ENCODE measurements at regions not wholly inside any gene's neighbourhood (a gene's known extent, or its start where the extent isn't known, plus 50 kb on each side); places are given as distances from the start of the nearest gene placed in this dataset.

DNA sequence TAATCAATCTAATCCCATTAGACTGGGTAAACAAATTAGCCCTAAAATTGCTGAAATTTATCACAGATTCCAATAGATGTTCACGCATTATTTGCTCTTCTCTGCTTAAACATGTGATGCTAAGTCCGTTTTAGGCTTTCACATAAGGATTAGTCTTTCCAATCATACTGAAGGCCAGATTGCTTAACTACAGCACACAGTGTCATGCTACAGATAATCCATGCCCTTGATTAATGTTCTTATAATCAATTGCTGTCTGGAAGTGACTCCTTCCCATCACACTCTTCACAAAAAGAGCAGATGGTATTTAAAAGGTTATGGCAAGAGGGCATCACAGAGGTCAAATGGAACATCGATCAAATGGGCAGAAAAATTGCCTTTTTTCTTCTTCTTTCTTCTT is 471.5 kb upstream of the ROBO1 start:
- Histone ChIP-seq H3K36me3 (no peaks in the 10 kb centered on the region), H3K4me3 (no peak overlapping the region), H3K9me3 (no peaks in the 10 kb centered on the region), H3K27me3 (no peaks in the 10 kb centered on the region), H3K4me1 (no peaks in the 10 kb centered on the region), H3K27ac (no peak overlapping the region)
- DNase-seq: no peak
- TF ChIP-seq CTCF (IDR thresholded peaks at IDR 0.05) (no peak), POLR2A (IDR thresholded peaks at IDR 0.05) (no peak)

- no peak for DNase-seq
- Histone ChIP-seq H3K36me3 (no peaks in the 10 kb centered on the region), H3K4me1 (no peaks in the 10 kb centered on the region), H3K4me3 (no peak overlapping the region), H3K27me3 (no peaks in the 10 kb centered on the region), H3K27ac (no peak overlapping the region), H3K9me3 (no peaks in the 10 kb centered on the region)
- TF ChIP-seq POLR2A (IDR thresholded peaks at IDR 0.05) (no peak), CTCF (IDR thresholded peaks at IDR 0.05) (no peak)
These were observed 470.8 kb upstream of the ROBO1 start for GRCh38 chr3:80238606-80239005.

DNA sequence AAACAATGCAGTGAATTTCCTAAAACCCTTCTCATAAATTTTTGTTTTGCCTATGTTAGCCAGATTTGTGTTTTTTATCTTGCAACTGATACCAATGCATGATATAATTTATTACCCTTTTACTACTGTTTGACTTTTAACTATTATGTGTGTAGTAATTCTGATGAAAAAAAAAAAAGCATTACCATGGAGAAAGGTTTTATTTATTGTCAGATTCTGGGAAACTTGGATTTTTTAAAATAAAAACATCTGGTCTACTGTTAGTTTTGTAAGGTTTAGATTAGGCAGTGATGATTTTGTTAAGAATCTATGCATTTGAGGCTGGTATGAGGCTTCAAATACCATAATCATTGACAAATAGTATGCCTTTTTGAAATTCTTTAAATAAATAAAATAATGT is 470.4 kb upstream of the ROBO1 start:
- DNase-seq: no peak
- Histone ChIP-seq H3K36me3 (no peaks in the 10 kb centered on the region), H3K4me1 (no peaks in the 10 kb centered on the region), H3K9me3 (no peaks in the 10 kb centered on the region), H3K4me3 (no peak overlapping the region), H3K27me3 (no peaks in the 10 kb centered on the region), H3K27ac (no peak overlapping the region)
- TF ChIP-seq POLR2A (IDR thresholded peaks at IDR 0.05) (no peak), CTCF (IDR thresholded peaks at IDR 0.05) (no peak)

DNA sequence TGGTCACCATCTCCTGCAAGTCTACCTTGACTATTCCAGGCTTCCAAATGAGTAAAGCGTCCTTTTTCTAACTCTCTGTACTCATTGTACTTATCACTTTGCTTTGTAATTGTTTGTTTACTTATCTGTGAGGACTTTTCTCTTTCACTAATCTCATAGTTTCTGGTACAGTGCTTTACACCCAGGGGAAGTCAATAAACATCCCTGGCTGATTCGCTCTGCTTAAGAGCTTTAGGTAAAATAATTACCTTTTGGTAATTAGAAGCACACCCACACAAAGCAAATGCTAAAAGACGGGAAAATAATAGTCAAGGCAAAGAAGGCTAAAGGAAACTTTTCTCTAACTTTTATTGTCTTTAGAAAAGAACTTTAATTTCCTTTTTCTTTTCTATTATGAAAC is 466.9 kb upstream of the ROBO1 start:
- H3K27me3 ChIP-seq: no peaks in the 10 kb centered on the region
- no peaks in the 10 kb centered on the region for H3K9me3 ChIP-seq
- H3K4me1 ChIP-seq: no peaks in the 10 kb centered on the region
- DNase-seq: no peak
- no peak overlapping the region for H3K27ac ChIP-seq
- TF ChIP-seq CTCF (IDR thresholded peaks at IDR 0.05): no peak
- TF ChIP-seq POLR2A (IDR thresholded peaks at IDR 0.05): no peak
- H3K4me3 ChIP-seq: no peak overlapping the region
- H3K36me3 ChIP-seq: no peaks in the 10 kb centered on the region

DNA sequence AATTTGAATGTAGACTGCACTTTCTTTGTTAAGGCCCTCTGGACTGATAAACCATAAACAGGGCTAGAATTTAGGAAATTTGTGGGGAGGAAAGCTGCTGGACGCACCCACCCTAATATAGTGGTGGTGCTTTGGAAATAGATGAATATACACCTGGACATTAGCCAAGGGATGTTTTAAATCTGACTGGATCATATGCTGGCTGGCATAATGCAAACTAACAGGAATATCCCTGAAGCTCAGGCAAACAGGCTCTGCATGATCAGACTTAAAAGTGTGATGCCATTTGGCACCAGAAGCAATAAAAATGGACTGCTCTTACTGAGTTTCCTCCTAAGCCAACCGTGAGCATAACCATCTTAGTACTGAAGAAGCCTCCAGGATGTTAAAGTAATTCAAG is 465.8 kb upstream of the ROBO1 start:
- Histone ChIP-seq H3K36me3 (no peaks in the 10 kb centered on the region), H3K27ac (no peak overlapping the region), H3K9me3 (no peaks in the 10 kb centered on the region), H3K4me3 (no peak overlapping the region), H3K27me3 (no peaks in the 10 kb centered on the region), H3K4me1 (no peaks in the 10 kb centered on the region)
- DNase-seq: no peak
- TF ChIP-seq POLR2A (IDR thresholded peaks at IDR 0.05) (no peak), CTCF (IDR thresholded peaks at IDR 0.05) (no peak)

- H3K27me3 ChIP-seq: no peaks in the 10 kb centered on the region
- TF ChIP-seq POLR2A (IDR thresholded peaks at IDR 0.05): no peak
- TF ChIP-seq CTCF (IDR thresholded peaks at IDR 0.05): no peak
- no peaks in the 10 kb centered on the region for H3K9me3 ChIP-seq
- H3K27ac ChIP-seq: no peak overlapping the region
- no peaks in the 10 kb centered on the region for H3K36me3 ChIP-seq
- no peak for DNase-seq
- H3K4me3 ChIP-seq: no peak overlapping the region
- no peaks in the 10 kb centered on the region for H3K4me1 ChIP-seq
These were observed 465.0 kb upstream of the ROBO1 start for GRCh38 chr3:80232760-80233159.

Measured in Peyer's patch (tissue), 4 donors.